HCT116 (cell line): ENCODE measurements at regions not wholly inside any gene's neighbourhood (a gene's known extent, or its start where the extent isn't known, plus 50 kb on each side); places are given as distances from the start of the nearest gene placed in this dataset.
"Not testable (repeated sequence)": the region's sequence is repeated elsewhere in the genome, so short reads cannot be mapped to it uniquely, and the experiment has no call there.

ENCODE experiments used
- ATAC-seq: fragments of 200-7000 bp; cut with Tn5 transposase; 2 replicates; pipeline ENCODE4 v1.9.1; 2020; ENCODE audit warnings: mild to moderate bottlenecking, moderate library complexity
- BruUV-seq: library from RNA; stranded (reverse); fragments of 400-500 nt; replicated peaks from 2 replicates; lab custom pipeline; 2021; lab: Mats Ljungman, UMichigan
- CTCF ChIA-PET: fragments of 300-600 bp; sonication (Branson Sonifier 250); formaldehyde crosslinking; loops from one replicate; lab custom pipeline; 2021; ENCODE audit warnings: antibody characterized with exemption; lab: Charles Lee
- POLR2A ChIA-PET: fragments of 300-600, 350-600 bp; sonication (Branson Sonifier 250); formaldehyde crosslinking; loops from one replicate; lab custom pipeline; 2021; ENCODE audit warnings: antibody characterized with exemption; lab: Charles Lee
- RAD21 ChIA-PET, 2 experiments: fragments of 300-600 bp; sonication (Branson Sonifier 250); formaldehyde crosslinking; loops; one replicate each; lab custom pipeline; 2023; ENCODE audit warnings: low total read pairs in 2 of 2; ENCODE audit not compliant: uncharacterized antibody in 2 of 2, unreplicated experiment in 2 of 2, low non-redundant PET in 1 of 2; lab: Charles Lee
- DNase-seq: peaks from one replicate; pipeline ENCODE4 v3.0.0-alpha.2; 2010; ENCODE audit warnings: low read depth, low spot score
- H2AFZ ChIP-seq: fragments of 200-600 bp; shearing (Covaris generic), sonication (generic); 2 replicates; pipeline ENCODE4 v1.6.1; 2017; ENCODE audit warnings: low read depth, mixed run types, mixed read lengths, antibody characterized with exemption, low read length; ENCODE audit not compliant: poor library complexity, severe bottlenecking
- H3K27ac ChIP-seq: 2 replicates; pipeline ENCODE4 v1.5.1; 2012; ENCODE audit warnings: low read depth, low read length
- H3K27me3 ChIP-seq: fragments of 200-600 bp; sonication (generic); 2 replicates; pipeline ENCODE4 v1.6.1; 2016; ENCODE audit warnings: mixed run types, low read length, mixed read lengths; ENCODE audit not compliant: insufficient read depth
- H3K36me3 ChIP-seq, 2 experiments: fragments of 200-500 bp in 1 of 2; fragments of 200-600 bp in 1 of 2; sonication (Bioruptor generic) in 1 of 2; sonication (generic) in 1 of 2; 2 replicates each; pipeline versions ENCODE4 v1.5.1 to v1.6.1; 2014 to 2016; ENCODE audit warnings: low read length in 2 of 2, inconsistent platforms in 1 of 2, mixed read lengths in 1 of 2, mixed run types in 1 of 2; ENCODE audit not compliant: insufficient read depth in 2 of 2, control insufficient read depth in 1 of 2
- H3K4me1 ChIP-seq, 2 experiments: fragments of 200-600 bp in 1 of 2; sonication (generic) in 1 of 2; 2 replicates each; pipeline versions ENCODE4 v1.5.1 to v1.6.1; 2012 to 2017; ENCODE audit warnings: low read length in 2 of 2, inconsistent platforms in 1 of 2, mild to moderate bottlenecking in 1 of 2, mixed read lengths in 1 of 2, mixed run types in 1 of 2, moderate library complexity in 1 of 2; ENCODE audit not compliant: insufficient read depth in 2 of 2, control insufficient read depth in 1 of 2
- H3K4me2 ChIP-seq: fragments of 200-600 bp; sonication (generic); 2 replicates; pipeline ENCODE4 v1.6.1; 2017; ENCODE audit warnings: mixed run types, low read length, mixed read lengths
- H3K4me3 ChIP-seq, 2 experiments: fragments of 200-600 bp in 1 of 2; sonication (generic) in 1 of 2; replicated peaks in 1 of 2; 2 replicates each; pipeline ENCODE4 v1.5.1; 2011 to 2016; ENCODE audit warnings: low read length in 2 of 2, control low read depth in 1 of 2, low read depth in 1 of 2, mild to moderate bottlenecking in 1 of 2, mixed read lengths in 1 of 2, mixed run types in 1 of 2
- H3K79me2 ChIP-seq: fragments of 200-600 bp; sonication (generic); 2 replicates; pipeline ENCODE4 v1.6.1; 2017; ENCODE audit warnings: mild to moderate bottlenecking, mixed run types, low read length, moderate library complexity, mixed read lengths; ENCODE audit not compliant: insufficient read depth
- H3K9ac ChIP-seq: fragments of 200-600 bp; sonication (generic); 2 replicates; pipeline ENCODE4 v1.6.1; 2016; ENCODE audit warnings: low read length, mixed read lengths
- H3K9me2 ChIP-seq: fragments of 200-600 bp; sonication (generic), shearing (Covaris generic); 2 replicates; pipeline ENCODE4 v1.6.1; 2017; ENCODE audit warnings: mixed run types, mild to moderate bottlenecking, moderate library complexity; ENCODE audit not compliant: insufficient read depth
- H3K9me3 ChIP-seq, 2 experiments: fragments of 200-500 bp in 1 of 2; fragments of 200-600 bp in 1 of 2; sonication (Bioruptor generic) in 1 of 2; sonication (generic) in 1 of 2; 2 replicates each; pipeline ENCODE4 v1.6.1; 2014 to 2017; ENCODE audit warnings: low read length in 2 of 2, mixed read lengths in 2 of 2, inconsistent platforms in 1 of 2, low read depth in 1 of 2, mild to moderate bottlenecking in 1 of 2, mixed run types in 1 of 2, moderate library complexity in 1 of 2; ENCODE audit not compliant: control insufficient read depth in 1 of 2, insufficient read depth in 1 of 2
- H4K20me1 ChIP-seq: fragments of 200-600 bp; sonication (generic), shearing (Covaris generic); 2 replicates; pipeline ENCODE4 v1.6.1; 2017; ENCODE audit warnings: mixed run types, mild to moderate bottlenecking, moderate library complexity; ENCODE audit not compliant: insufficient read depth
- ATF3 ChIP-seq: IDR thresholded peaks from 2 replicates; pipeline ENCODE4 v1.6.1; 2012
- CTCF ChIP-seq, 3 experiments: fragments of 200-600 bp in 1 of 3; sonication (generic) in 1 of 3; IDR thresholded peaks in 2 of 3; conservative IDR thresholded peaks in 1 of 3; 2 replicates each; pipeline ENCODE4 v1.5.1; 2012 to 2017; ENCODE audit warnings: low read depth in 2 of 3, low read length in 2 of 3, antibody characterized with exemption in 1 of 3, borderline replicate concordance in 1 of 3, control low read depth in 1 of 3, mild to moderate bottlenecking in 1 of 3, mixed read lengths in 1 of 3, mixed run types in 1 of 3, moderate library complexity in 1 of 3; ENCODE audit not compliant: insufficient read depth in 1 of 3
- EGR1 ChIP-seq: IDR thresholded peaks from 2 replicates; pipeline ENCODE4 v1.6.1; 2012; ENCODE audit warnings: low read depth
- EZH2 ChIP-seq: fragments of 200-600 bp; sonication (generic); IDR thresholded peaks from 2 replicates; pipeline ENCODE4 v1.6.1; 2017; ENCODE audit warnings: antibody characterized with exemption, mixed run types
- EZH2phosphoT487 ChIP-seq: fragments of 200-600 bp; IDR thresholded peaks from 2 replicates; pipeline ENCODE4 v1.6.1; 2018; ENCODE audit warnings: antibody characterized with exemption, borderline replicate concordance
- POLR2AphosphoS5 ChIP-seq: IDR thresholded peaks from 2 replicates; pipeline ENCODE4 v1.6.1; 2011; ENCODE audit warnings: mild to moderate bottlenecking, low read depth, low read length, moderate library complexity
- RAD21 ChIP-seq: IDR thresholded peaks from 2 replicates; pipeline ENCODE4 v1.6.1; 2012; ENCODE audit warnings: low read depth, mild to moderate bottlenecking
- SIN3A ChIP-seq: IDR thresholded peaks from 2 replicates; pipeline ENCODE4 v1.6.1; 2012; ENCODE audit warnings: low read depth
- SRF ChIP-seq: IDR thresholded peaks from 2 replicates; pipeline ENCODE4 v1.6.1; 2012; ENCODE audit warnings: low read depth
- ZFX ChIP-seq: fragments of 450-650 bp; IDR thresholded peaks from 2 replicates; pipeline ENCODE4 v1.6.1; 2017
- intact Hi-C: fragments of 100-400 bp; cut with micrococcal nuclease; formaldehyde crosslinking; loops from 2 replicates; pipeline ENCODE4 v1.10.0; 2022

GRCh38 chrX:17944833-17945497, 83.9 kb upstream of the RAI2 start:
- H3K27ac ChIP-seq = no peak overlapping the region
- no peaks in the 10 kb centered on the region for H3K36me3 ChIP-seq
- H3K27me3 ChIP-seq = no peaks in the 10 kb centered on the region
- H3K4me1 ChIP-seq = no peaks in the 10 kb centered on the region
- H2AFZ ChIP-seq = no peak overlapping the region
- H3K9me3 ChIP-seq = no peaks in the 10 kb centered on the region
- no peak overlapping the region for H3K9ac ChIP-seq
- ChIA-PET CTCF (interaction anchor here (1.0 to 1.8 kb wide), 7 partner anchors 11 to 269 kb away, joined by 3 to 7 read pairs (median 4); no protein-coding TSS in a partner anchor), RAD21 (no interaction called here), POLR2A (no interaction called here)
- no peak overlapping the region for H3K4me3 ChIP-seq
- H4K20me1 ChIP-seq = no peaks in the 10 kb centered on the region
- no TSS peak for BruUV-seq
- no peaks in the 10 kb centered on the region for H3K9me2 ChIP-seq
- no peaks in the 10 kb centered on the region for H3K79me2 ChIP-seq
- DNase-seq (no peak), ATAC-seq (peak; percentile 69)
- TF ChIP-seq RAD21 (peak; percentile 40), EZH2phosphoT487 (no peak), ATF3 (no peak), SRF (no peak), ZFX (no peak), SIN3A (no peak), EZH2 (no peak), EGR1 (no peak), POLR2AphosphoS5 (no peak), CTCF (IDR thresholded peaks at IDR 0.05 in 2 of 3, conservative IDR thresholded peaks at IDR 0.05 in 1 of 3; ENCODE audit: borderline replicate concordance in 1 of 3, insufficient read depth in 1 of 3, low read depth in 2 of 3, low read length in 2 of 3) (peak; percentile 12 to 56 (median 54); a peak in 5 of 6 replicates)
- intact Hi-C loops = loop anchor here (10.0 kb wide), 1 partner anchor 260 kb away; no protein-coding TSS in a partner anchor
- no peak overlapping the region for H3K4me2 ChIP-seq

- H3K27me3 ChIP-seq, H3K27ac ChIP-seq, H3K79me2 ChIP-seq, H3K4me3 ChIP-seq, POLR2A ChIA-PET, DNase-seq, BruUV-seq, H3K4me2 ChIP-seq, CTCF ChIA-PET, ATAC-seq, H3K36me3 ChIP-seq, H4K20me1 ChIP-seq, H3K4me1 ChIP-seq, H2AFZ ChIP-seq, H3K9me3 ChIP-seq, RAD21 ChIA-PET, H3K9me2 ChIP-seq, H3K9ac ChIP-seq: not testable (repeated sequence)
- intact Hi-C loops = loop anchor here (10.0 kb wide), 1 partner anchor 264 kb away; no protein-coding TSS in a partner anchor
These were observed 80.1 kb upstream of the RAI2 start for GRCh38 chrX:17941171-17941570.
